Fibroblast of skin of left quadriceps (primary cell): ENCODE measurements at regions not wholly inside any gene's neighbourhood (a gene's known extent, or its start where the extent isn't known, plus 50 kb on each side); places are given as distances from the start of the nearest gene placed in this dataset.

Experiments
- DNase-seq, 2 experiments: peaks; one replicate each; pipeline ENCODE4 v3.0.0-alpha.2; 2013; ENCODE audit warnings: low read depth in 2 of 2

DNA sequence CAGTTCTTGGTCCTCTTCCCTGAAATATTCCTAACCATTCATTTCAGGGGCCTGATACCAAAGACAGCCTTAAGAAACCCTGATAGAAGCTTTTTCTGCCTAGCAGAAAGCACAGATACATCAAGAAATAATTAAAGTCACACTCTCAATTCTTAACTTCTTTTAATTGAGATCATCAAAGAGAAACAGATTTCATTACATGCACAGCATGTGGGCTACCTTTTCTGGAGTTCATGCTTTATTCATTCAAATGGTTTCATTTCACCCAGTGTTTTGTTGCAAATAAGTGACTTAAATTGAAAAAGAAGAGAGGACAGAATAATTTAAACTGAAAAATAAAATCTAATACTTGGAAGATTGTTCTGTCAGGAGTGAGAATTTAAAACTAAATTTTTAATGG, 192.6 kb upstream of the GGTLC1 start:
- no peak for DNase-seq

DNA sequence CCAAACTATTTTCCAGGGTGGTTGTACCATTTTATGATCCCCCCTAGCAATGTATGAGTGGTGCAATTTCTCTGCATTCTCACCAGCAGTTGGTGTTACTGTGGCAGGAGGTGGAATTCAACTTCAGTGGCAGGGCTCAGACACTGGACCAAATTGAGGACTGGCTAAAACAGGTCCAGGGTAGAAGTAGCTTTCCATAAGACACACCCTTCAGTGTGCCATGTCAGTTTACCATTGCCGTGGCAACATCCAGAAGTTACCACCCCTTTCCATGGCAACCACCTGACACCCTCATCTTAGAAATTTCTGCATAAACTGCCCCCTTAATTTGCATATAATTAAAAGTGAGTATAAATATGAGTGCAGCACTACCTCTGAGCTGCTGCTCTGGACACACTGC, 180.7 kb upstream of the GGTLC1 start:
- no peak for DNase-seq

DNA sequence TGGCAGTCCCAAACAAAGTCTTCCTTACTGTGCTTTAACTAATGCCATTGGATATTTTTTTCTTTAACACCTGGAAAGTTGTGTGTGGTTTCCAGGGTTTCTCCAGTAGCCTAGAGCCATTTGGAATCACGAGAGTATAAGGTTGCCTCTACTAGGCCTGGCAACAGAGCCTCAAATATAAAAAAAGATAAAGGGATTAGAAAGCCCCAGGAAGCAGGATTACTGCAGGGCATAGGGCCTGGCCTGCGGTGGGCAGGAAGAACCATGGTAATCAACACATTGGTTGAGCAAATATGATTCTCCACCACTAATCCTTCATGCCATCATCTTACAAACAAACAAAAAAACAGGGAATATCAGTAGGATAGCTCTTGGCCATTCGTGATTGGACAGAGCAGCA, 177.8 kb upstream of the GGTLC1 start:
- no peak for DNase-seq

DNA sequence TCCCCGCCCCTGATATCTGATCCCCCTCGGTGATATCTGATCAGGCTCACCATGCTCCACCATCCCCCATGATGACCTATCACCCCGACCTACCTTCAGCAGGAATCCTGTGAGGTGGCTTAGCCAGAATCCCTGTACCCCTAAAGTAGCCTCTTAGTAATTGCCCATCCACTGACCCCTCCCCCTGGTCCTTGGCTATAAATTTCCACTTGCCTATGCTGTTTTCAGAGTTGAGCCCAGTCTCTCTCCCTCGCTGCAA, 177.5 kb upstream of the GGTLC1 start:
- DNase-seq: no peak

DNA sequence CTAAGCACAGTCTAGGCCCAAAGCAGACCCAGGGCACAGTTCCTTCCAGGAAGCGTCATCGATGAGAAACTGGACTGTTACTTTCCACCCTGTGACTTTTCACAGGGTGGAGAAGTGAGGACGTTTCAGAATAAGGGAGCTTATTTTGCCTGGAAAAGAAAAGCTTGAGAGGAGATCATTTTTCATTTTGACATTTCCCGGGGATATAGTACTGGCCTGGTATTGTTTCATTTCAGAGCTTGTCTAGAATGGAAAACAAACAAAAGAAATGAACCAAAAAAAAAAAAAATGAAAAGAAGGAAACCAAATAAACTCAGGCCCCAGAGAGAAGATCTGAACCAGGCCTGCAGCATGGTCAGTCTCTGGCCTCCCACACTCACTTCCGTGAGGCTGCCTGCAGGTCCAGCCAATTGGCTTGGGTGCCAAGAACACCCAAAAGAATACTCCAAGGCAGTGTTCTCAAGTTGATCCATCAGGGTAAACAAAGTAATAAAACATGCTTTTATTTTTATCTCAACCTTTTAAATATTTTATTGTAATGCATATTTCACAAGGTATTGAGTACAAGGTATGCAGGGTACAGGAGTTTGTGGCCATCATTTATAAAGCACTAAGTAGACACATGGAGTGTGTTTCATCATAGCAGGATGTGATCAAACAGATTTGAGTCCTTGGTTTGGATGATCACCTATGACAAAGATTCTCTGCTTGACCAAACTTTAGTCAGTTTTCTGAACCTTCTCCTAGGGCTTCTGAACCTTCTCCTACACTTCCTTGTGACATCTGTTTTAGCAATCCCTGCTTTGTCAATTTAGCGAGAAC, 176.9 kb upstream of the GGTLC1 start:
- no peak for DNase-seq

DNA sequence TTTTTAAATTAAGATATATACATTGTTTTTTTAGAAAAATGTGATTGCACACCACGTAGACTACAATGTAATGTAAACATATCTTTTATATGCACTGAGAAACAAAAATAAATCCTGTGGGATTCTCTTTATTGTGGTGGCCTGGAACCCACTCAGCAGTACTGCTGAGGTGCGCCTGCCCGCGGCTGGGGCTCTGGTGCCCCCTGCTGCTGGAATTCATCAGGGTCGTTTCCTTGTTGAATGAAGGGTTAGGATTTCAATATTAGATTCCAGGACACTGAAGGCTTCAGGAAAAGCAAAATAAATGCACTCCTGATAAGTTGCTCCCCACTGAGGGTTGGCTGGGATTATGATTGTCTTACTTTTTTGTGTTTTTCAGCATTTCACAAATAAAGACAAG, 175.8 kb upstream of the GGTLC1 start:
- no peak for DNase-seq

DNA sequence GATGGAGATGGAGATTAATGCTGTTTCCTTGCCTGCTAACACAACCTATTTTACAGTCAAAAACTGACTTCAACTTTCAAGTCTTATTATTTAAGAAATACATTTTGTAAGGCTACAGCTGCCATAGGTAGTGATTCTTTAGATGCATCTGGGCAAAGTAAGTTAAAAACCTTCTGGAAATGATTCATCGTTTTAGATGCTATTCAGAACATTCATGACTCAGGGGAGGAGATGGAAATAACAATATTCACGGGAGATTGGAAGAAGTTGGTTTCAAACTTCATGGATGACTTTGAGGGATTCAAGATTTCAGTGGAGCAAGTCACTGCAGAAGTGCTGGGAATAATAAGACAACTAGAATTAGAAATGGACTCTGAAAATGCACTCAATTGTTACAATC, 174.9 kb upstream of the GGTLC1 start:
- no peak for DNase-seq

DNA sequence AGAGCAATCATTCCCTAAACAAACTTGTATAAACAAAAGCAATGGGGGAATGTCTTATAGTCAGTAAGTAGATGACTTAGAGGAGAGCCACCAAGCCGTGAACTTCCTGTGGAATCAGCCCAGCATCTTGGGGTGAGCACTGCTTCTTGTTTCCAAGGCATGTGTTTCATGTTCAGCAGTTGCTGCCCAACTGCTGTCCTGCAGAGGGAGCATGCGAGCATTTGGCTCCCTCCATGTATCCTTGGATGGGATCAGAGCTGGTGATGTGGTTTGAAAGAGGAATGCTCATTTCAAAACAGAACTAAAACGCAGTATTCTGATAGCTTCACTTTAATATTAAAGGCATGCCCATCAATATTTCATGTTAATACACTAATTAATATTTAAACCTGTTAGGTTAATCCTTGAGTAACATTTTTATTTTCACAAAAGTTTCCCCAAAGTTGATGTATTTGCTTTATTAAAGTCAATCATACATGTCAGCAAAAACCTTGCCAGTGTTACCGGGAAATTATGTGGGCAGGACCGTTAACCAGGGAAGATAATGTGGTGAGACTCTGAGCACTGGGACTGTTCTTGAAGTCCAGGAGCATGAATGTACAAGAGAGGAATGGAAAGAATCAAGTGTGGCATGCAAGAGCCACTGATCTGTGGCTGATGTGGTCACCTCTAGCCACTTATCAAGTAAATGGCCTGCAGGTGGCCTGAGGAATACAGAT, 172.1 kb upstream of the GGTLC1 start:
- DNase-seq: peak; percentile 37 to 39

DNA sequence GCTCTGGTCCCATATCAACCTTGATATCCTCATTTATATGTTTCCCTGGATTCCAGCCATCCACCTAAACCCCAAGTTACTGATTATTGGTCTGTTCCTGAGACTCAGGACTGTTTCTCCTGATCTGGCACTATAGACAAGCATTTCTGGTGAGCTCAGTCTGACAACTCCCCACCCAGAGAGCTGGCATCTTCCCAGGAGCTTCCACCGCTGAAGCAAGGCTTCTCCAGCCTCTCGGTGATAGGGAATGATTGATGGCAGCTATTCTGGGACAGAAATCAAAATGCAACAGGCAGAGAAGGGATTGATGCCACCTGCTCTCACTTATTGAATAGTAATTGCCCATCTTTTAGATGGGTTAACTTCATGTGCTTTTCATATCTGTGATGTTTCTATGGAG, 169.7 kb upstream of the GGTLC1 start:
- DNase-seq: no peak

DNA sequence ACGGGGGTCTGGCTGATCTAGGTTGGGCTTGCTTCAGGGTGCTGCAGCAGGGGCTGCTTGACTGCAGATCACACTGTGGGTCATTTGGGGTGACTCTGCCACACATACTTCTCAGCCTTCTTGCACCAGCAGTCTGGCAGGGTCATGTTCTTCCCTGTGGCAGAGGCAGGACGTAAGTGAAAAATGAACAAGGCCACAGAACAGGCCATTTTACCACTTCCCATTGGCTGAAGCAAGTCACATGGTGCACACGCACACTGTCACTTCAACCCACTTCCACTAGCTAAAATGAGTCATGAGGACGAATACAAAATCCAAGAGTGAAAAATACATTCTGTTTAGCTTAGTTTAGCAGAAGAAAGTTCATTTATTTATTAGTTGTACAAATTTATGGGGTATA, 168.6 kb upstream of the GGTLC1 start:
- DNase-seq: no peak

DNA sequence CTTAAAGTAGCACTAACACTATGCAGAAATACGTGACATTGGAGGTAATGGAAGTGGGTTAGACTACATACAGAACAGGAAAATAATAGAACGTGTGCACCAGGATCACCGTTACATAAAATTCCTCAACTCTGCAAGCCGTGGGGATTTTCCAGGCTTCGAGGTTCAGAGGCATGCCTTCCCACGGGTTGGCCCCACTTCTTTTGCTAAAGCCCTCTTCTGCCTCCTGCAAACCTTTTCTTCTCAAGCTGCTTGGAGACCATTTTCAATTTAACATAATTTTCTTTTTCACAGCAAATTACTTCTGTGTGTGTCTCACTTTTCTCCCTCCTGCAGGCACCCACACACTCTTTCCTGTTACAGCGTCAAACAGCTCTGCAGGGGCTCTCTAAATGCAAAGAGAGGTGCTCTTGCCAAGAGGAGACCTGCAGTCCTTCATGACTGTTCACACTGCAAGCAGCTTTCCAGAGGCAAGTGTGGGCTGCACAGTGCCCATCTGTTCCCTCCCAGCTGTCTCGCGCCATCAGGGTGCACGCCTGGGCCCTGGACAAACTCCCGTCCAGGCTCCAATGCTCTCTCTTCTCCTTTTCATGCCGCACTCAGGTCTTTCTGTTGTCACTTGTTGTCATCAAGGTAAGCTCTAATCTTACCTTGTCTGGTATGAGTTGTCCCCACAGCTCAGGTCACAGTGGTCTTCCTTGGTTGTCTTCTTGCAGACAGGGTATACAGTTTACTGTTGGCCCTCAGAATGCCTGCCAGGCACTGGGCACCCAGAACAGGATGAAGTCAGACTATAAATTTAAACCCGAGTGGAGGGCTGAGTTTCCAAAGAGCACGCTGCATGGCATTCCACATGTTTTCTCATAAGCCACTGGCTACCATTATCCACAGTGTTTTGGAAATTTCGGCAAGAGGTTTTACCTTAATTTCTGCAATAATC, 164.8 kb upstream of the GGTLC1 start:
- DNase-seq: no peak

DNA sequence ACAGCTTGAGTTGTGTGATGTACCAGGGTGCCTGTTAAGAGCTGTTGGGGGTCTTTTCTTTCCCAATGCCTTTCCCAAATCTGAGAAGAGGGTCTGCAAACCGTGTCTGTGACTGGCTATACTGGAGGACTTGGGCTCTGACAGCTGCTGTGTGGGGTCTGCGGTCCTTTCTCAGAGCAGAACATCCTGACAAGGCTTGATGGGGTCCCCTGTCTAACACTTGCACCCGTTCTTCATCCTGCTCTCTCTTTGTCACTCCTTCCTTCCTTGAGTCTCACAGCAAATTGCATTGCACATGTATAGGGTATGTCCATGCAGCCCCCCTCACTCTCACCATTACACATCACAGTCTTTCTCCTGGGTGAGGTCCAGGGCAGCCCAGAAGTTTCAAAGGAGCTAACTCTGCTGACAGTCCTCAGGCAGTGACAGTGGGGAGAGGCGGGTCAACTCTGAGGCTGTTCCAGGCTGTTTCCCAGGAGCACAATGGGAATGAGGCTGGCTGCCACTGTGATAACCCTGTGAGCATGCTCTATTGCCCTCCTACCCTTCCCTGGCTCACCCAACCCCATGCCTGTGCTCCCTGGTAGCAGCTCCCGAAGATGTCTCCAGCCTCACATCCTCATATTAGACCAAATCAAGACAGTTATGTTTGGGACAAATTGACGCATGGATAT, 163.2 kb upstream of the GGTLC1 start:
- DNase-seq: no peak

DNA sequence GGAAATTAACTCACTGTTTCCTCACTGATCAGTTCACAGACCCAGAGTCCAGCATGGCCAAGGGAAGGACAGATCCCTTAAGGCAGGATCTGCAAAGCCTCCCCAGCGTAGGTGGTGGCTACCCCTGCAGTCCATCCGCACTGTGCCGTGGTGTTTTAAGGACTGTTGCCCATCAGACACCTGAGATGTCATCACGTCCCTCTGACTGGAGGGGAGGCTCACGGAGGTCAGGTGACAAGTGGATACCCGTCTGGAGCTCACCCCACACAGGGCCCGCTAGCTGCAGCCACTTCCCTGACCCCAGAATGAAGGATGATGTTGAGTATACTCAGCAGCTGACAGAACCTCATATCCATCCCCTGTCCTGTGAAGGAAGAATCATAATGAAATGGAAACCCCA, 161.8 kb upstream of the GGTLC1 start:
- no peak for DNase-seq

DNA sequence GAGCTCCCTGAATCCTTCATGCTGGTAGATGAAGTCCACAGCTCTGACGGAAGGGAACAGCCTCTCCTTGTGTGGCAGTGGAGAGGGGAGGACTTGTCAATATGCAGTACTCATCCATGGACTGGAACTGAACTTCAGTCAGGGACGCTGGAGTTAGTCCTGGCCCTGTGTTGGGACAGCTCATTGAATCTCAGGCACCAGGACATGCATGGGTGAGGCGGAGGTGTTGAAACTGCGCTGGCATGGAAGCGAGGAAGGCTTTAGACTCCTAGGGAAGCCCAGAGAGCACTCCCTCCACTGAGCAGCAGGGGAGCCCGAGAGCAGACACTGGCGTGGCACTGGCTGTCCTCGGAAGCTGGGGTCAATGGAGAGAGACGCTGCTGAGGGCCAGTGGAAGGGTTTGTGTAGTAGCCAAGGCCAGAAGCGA, 161.3 kb upstream of the GGTLC1 start:
- DNase-seq: no peak

DNA sequence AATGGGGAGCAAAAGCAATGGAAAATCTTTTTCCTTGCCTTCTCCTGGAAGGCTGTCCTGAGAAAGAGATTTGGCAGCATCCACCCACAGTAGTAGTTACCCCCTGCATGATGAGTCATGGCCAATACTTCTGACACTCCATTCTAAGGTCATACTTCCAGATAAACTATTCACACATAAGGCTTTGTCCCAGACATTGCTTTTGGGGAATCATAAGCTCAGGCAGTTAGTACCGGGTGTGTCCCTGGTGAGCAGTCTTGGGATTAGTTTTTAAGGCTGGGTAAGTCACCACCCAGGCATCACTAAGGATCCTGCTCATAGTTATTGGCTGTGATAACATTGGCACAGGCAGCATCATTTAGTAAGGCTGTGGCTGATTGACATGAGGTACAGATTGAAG, 160.6 kb upstream of the GGTLC1 start:
- DNase-seq: no peak

DNA sequence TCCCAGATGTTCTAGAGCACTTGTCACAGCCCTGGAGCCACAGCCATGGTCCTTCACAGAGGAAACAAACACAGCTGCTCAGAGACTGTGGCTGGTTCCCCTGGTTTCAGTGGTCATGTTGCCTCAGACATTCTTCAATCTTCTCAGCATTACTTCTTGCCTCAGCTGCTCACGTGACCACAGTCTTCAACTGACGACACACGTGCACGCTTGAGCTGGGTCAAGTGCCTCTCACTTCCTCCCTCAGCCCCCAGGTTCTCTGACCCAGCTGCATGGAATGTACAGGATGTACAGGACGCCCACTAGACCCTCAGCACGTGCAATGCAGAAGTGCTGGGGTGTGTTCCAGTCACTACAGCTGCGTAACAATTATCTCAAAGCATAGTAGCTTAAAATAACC, 159.8 kb upstream of the GGTLC1 start:
- no peak for DNase-seq

DNA sequence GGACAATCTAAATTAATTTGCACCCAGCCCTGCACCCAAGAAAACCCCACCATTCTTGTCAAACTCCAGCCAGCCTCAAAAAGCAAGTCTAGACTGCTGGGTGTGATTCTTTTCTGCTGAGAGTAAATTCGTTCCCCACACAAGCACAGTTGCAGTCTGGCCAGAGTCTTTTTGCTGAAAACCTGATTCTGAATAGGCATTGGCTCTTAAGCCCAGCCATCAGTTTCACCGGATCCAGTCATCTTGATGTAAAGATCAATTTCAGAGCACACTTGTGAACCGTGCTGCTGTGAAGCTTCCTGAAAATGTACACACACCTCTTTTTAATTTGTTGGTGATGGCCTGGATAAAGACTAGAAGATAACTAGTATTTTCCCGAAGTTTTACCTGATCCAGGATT, 159.4 kb upstream of the GGTLC1 start:
- no peak for DNase-seq

DNA sequence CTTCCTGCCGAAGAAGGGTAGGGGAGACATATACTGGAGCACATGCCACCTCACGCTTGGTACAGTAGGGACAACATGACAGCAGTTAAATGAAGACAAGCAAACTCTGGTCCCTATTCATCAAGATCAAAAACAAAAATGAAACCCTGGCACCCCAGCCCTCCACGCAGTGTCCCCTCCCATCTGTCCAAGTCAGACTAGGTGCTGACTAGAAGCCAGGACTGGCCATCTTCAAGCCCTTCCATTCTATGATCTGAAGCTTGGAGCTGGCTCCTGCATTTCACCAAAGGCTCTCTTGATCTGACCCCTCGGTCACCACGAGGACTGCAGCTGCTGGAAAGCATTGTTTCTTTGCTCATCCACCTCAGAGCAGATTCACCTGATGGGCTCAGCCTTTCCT, 158.9 kb upstream of the GGTLC1 start:
- no peak for DNase-seq

DNA sequence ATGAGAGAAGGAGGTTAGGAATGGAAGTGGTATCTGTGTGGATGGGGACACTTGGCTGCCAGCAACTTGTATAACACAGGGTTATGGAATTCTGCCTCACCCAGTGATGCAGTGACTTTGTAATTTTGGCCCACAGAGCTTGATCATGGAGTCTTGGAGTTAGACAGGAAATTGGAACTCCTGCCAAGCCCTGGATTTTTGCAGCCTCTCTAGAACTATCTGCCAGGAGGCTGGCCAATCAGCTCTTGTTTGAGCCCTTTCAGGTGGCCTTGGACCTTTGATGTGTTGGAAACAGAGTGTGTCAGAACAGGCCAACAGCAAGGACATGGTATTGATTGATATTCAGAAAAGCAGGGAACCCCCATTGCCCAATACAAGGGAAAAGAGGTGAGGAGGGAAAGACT, 157.7 kb upstream of the GGTLC1 start:
- DNase-seq: no peak

DNA sequence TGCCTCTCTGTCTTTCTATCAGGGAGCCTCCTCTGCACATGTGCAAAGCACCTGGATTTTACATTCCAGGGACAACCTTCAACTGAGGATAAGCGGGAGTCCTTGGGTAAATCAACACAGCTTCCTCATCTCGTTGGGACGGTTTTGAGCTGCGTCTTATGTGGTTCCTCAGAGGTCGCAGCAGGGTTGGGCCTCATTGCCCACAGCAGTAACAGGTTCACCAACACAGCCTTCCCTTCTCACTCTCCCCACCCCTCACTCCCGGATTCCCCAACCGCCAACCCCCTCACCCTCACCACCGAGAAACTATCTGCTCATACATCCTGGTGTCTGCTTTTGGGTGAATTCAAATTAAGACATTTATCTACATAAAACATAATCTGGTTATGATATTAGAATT, 155.8 kb upstream of the GGTLC1 start:
- no peak for DNase-seq

DNA sequence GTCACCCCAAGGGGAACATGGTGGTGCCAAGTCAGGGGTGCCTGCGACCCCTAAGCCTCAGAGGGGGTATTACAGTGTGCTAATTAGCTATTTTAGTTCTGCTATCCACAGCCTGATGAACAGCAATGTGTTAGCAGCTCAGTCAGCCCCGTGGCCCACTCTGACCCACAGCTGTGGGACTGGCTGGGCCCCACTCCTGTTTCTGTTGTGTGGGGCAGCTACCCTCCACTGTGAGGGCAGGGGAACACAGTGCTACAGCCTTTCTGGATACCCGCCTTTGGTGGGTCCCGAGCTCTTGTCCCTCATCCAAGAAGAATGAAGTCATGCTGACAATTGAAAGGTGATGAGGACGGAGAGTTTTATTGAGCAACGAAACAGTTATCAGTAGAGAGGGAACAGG, 152.5 kb upstream of the GGTLC1 start:
- no peak for DNase-seq

DNA sequence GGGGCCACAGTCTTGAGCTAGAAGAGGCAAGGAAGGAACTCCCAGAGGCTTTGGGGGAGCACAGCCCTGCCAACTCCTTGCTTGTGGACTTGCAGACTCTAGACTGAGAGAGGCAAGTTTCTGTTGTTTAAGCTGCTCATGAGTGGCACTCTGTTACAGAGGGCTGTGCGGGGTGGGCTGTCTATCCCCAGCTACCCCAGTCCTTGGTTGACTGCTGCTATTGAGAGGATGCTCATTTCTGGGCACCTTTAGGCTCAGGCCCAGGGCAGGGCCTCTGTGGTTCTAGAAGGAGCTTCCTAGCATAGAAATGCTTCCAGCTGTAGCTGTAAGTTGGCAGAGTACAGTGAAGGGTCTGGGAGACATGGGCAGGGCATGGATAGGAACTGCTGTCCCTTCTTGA, 151.3 kb upstream of the GGTLC1 start:
- DNase-seq: no peak
